WTC11 (cell line): ENCODE measurements at regions not wholly inside any gene's neighbourhood (a gene's known extent, or its start where the extent isn't known, plus 50 kb on each side); places are given as distances from the start of the nearest gene placed in this dataset.

Experiments
- ATAC-seq: fragments of 200-7000 bp; cut with Tn5 transposase; 2 replicates; pipeline ENCODE4 v1.10.0; 2021; ENCODE audit warnings: mild to moderate bottlenecking, moderate library complexity
- CTCF ChIA-PET: fragments of 300-600 bp; sonication (Branson Sonifier 250); formaldehyde crosslinking; loops from one replicate; lab custom pipeline; 2021; ENCODE audit warnings: antibody characterized with exemption; lab: Charles Lee
- POLR2A ChIA-PET: fragments of 350-600 bp; sonication (Branson Sonifier 250); formaldehyde crosslinking; loops from one replicate; lab custom pipeline; 2021; ENCODE audit warnings: antibody characterized with exemption; lab: Charles Lee
- DNase-seq: peaks from one replicate; pipeline ENCODE4 v3.0.0; 2021; ENCODE audit warnings: low spot score
- H3K27ac Mint-ChIP-seq: 2 replicates; pipeline ENCODE4 v1.8.0; 2021; ENCODE audit warnings: mixed read lengths
- H3K27me3 Mint-ChIP-seq: 2 replicates; pipeline ENCODE4 v1.8.0; 2021; ENCODE audit warnings: low read depth, mild to moderate bottlenecking, moderate library complexity, mixed read lengths
- H3K36me3 Mint-ChIP-seq: 2 replicates; pipeline ENCODE4 v1.8.0; 2021; ENCODE audit warnings: mixed read lengths
- H3K4me1 Mint-ChIP-seq: 2 replicates; pipeline ENCODE4 v1.8.0; 2022; ENCODE audit warnings: mixed read lengths
- H3K4me3 Mint-ChIP-seq: 2 replicates; pipeline ENCODE4 v1.8.0; 2021; ENCODE audit warnings: mild to moderate bottlenecking, moderate library complexity, mixed read lengths
- H3K9me3 Mint-ChIP-seq: 2 replicates; pipeline ENCODE4 v1.8.0; 2021; ENCODE audit warnings: mixed read lengths
- AR ChIP-seq: fragments of 250-450 bp; sonication (Bioruptor Pico); IDR thresholded peaks from 2 replicates; pipeline ENCODE4 v1.9.0; 2021; ENCODE audit warnings: mild to moderate bottlenecking
- ATF3 ChIP-seq: sonication (generic); formaldehyde crosslinking; conservative IDR thresholded peaks from 2 replicates; pipeline ENCODE4 v1.8.1; 2022; ENCODE audit warnings: mild to moderate bottlenecking, missing genetic modification reagents
- ATF6 ChIP-seq: sonication (generic); formaldehyde crosslinking; IDR thresholded peaks from 2 replicates; pipeline ENCODE4 v1.8.1; 2023; ENCODE audit warnings: mild to moderate bottlenecking, missing genetic modification reagents
- CDX4 ChIP-seq: fragments of 250-450 bp; sonication (Bioruptor Pico); IDR thresholded peaks from 2 replicates; pipeline ENCODE4 v1.9.0; 2021; ENCODE audit warnings: moderate library complexity, mild to moderate bottlenecking, inconsistent platforms, borderline replicate concordance
- E2F1 ChIP-seq: sonication (generic); formaldehyde crosslinking; IDR thresholded peaks from 2 replicates; pipeline ENCODE4 v1.8.0; 2022; ENCODE audit warnings: mild to moderate bottlenecking, missing genetic modification reagents
- FOXP1 ChIP-seq: sonication (generic); formaldehyde crosslinking; IDR thresholded peaks from 2 replicates; pipeline ENCODE4 v1.8.0; 2022; ENCODE audit warnings: missing genetic modification reagents, mild to moderate bottlenecking, moderate library complexity, borderline replicate concordance
- GRHL2 ChIP-seq: fragments of 250-450 bp; sonication (Bioruptor Pico); IDR thresholded peaks from 2 replicates; pipeline ENCODE4 v1.8.0; 2022; ENCODE audit warnings: mild to moderate bottlenecking, moderate library complexity; ENCODE audit not compliant: insufficient replicate concordance, severe bottlenecking
- HMGA2 ChIP-seq: fragments of 250-450 bp; sonication (Bioruptor Pico); IDR thresholded peaks from 2 replicates; pipeline ENCODE4 v1.4.0; 2021; ENCODE audit warnings: mild to moderate bottlenecking, moderate library complexity
- IRF2 ChIP-seq: sonication (generic); formaldehyde crosslinking; IDR thresholded peaks from 2 replicates; pipeline ENCODE4 v1.8.0; 2022; ENCODE audit warnings: low read depth, missing genetic modification reagents, borderline replicate concordance
- JAZF1 ChIP-seq: fragments of 250-450 bp; sonication (Bioruptor Pico); IDR thresholded peaks from 2 replicates; pipeline ENCODE4 v1.9.0; 2021; ENCODE audit warnings: moderate library complexity, mild to moderate bottlenecking, inconsistent platforms
- NFYB ChIP-seq: sonication (generic); formaldehyde crosslinking; conservative IDR thresholded peaks from 2 replicates; pipeline ENCODE4 v1.8.0; 2022; ENCODE audit warnings: low read depth, missing genetic modification reagents
- NR2C2 ChIP-seq: sonication (generic); formaldehyde crosslinking; IDR thresholded peaks from 2 replicates; pipeline ENCODE4 v1.8.0; 2022; ENCODE audit warnings: mild to moderate bottlenecking, missing genetic modification reagents
- RORB ChIP-seq: fragments of 250-450 bp; sonication (Bioruptor Pico); IDR thresholded peaks from 2 replicates; pipeline ENCODE4 v1.9.0; 2021; ENCODE audit warnings: mild to moderate bottlenecking
- TCF7 ChIP-seq: sonication (generic); formaldehyde crosslinking; IDR thresholded peaks from 2 replicates; pipeline ENCODE4 v1.8.0; 2022; ENCODE audit warnings: mild to moderate bottlenecking, low read depth, missing genetic modification reagents, moderate library complexity
- TEAD4 ChIP-seq: sonication (generic); formaldehyde crosslinking; IDR thresholded peaks from 2 replicates; pipeline ENCODE4 v1.8.0; 2022; ENCODE audit warnings: mild to moderate bottlenecking, missing genetic modification reagents
- ZNF425 ChIP-seq: fragments of 250-450 bp; sonication (Bioruptor Pico); conservative IDR thresholded peaks from 2 replicates; pipeline ENCODE4 v1.9.0; 2021; ENCODE audit warnings: mild to moderate bottlenecking
- ZNF532 ChIP-seq: fragments of 250-450 bp; sonication (Bioruptor Pico); IDR thresholded peaks from 2 replicates; pipeline ENCODE4 v1.9.0; 2021; ENCODE audit warnings: mild to moderate bottlenecking, borderline replicate concordance

- no peak for TF ChIP-seq GRHL2 (CRISPR knock-in tag)
- TF ChIP-seq HMGA2 (CRISPR knock-in tag) = no peak
- TF ChIP-seq, all 79 proteins: peak for 0
Observed at GRCh38 chr11:19592842-19593241, 119.8 kb upstream of the NAV2 start (continued).

- peaks cover 6% of the 10 kb centered on the region for H3K36me3 Mint-ChIP-seq
- ChIA-PET CTCF (interaction anchor here (0.8 to 1.0 kb wide), 2 partner anchors 25 to 26 kb away, joined by 3 read pairs; no protein-coding TSS in a partner anchor), POLR2A (no interaction called here)
- peaks cover 31% of the 10 kb centered on the region for H3K9me3 Mint-ChIP-seq
- no peak for ATAC-seq
- no peak overlapping the region for H3K4me3 Mint-ChIP-seq
- no peaks in the 10 kb centered on the region for H3K4me1 Mint-ChIP-seq
- no peak for DNase-seq
- TF ChIP-seq JAZF1 (CRISPR knock-in tag) (no peak), TEAD4 (no peak), NFYB (CRISPR knock-in tag) (no peak), AR (no peak), ZNF425 (CRISPR knock-in tag) (no peak), RORB (CRISPR knock-in tag) (no peak), E2F1 (CRISPR knock-in tag) (no peak), CDX4 (CRISPR knock-in tag) (no peak)
- H3K27ac Mint-ChIP-seq = no peak overlapping the region
- H3K27me3 Mint-ChIP-seq = peaks cover 13% of the 10 kb centered on the region
Observed at GRCh38 chr11:19589567-19590260, 122.9 kb upstream of the NAV2 start.

- CTCF ChIA-PET = no interaction called here
- Mint-ChIP-seq H3K27ac (no peak overlapping the region), H3K4me3 (no peak overlapping the region), H3K36me3 (peaks cover 6% of the 10 kb centered on the region), H3K27me3 (peaks cover 15% of the 10 kb centered on the region), H3K9me3 (peaks cover 40% of the 10 kb centered on the region), H3K4me1 (no peaks in the 10 kb centered on the region)
- DNase-seq = no peak
- POLR2A ChIA-PET = no interaction called here
- no peak for ATAC-seq
- no peak for TF ChIP-seq FOXP1 (CRISPR knock-in tag)
- TF ChIP-seq NR2C2 = no peak
- no peak for TF ChIP-seq ATF6 (CRISPR knock-in tag)
- no peak for TF ChIP-seq ATF3 (CRISPR knock-in tag)
- TF ChIP-seq ZNF532 = no peak
- no peak for TF ChIP-seq IRF2 (CRISPR knock-in tag)
- no peak for TF ChIP-seq TCF7 (CRISPR knock-in tag)
Observed at GRCh38 chr11:19587979-19588378, 124.7 kb upstream of the NAV2 start.
